ENCODE measurements at regions not wholly inside any gene's neighbourhood (a gene's known extent, or its start where the extent isn't known, plus 50 kb on each side); places are given as distances from the start of the nearest gene placed in this dataset.

GRCh38 chr18:57983472-57983871 is 60.6 kb upstream of the NEDD4L start:
- TF ChIP-seq, protein P1, sequence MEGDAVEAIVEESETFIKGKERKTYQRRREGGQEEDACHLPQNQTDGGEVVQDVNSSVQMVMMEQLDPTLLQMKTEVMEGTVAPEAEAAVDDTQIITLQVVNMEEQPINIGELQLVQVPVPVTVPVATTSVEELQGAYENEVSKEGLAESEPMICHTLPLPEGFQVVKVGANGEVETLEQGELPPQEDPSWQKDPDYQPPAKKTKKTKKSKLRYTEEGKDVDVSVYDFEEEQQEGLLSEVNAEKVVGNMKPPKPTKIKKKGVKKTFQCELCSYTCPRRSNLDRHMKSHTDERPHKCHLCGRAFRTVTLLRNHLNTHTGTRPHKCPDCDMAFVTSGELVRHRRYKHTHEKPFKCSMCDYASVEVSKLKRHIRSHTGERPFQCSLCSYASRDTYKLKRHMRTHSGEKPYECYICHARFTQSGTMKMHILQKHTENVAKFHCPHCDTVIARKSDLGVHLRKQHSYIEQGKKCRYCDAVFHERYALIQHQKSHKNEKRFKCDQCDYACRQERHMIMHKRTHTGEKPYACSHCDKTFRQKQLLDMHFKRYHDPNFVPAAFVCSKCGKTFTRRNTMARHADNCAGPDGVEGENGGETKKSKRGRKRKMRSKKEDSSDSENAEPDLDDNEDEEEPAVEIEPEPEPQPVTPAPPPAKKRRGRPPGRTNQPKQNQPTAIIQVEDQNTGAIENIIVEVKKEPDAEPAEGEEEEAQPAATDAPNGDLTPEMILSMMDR (IDR thresholded peaks at IDR 0.05), result no peak
- TF ChIP-seq POLR2A (IDR thresholded peaks at IDR 0.05) (no peak), EP300 (IDR thresholded peaks at IDR 0.05; ENCODE audit: low read depth) (no peak)

All from transverse colon (tissue), 3 donors.